WTC11 (cell line): ENCODE measurements at regions not wholly inside any gene's neighbourhood (a gene's known extent, or its start where the extent isn't known, plus 50 kb on each side); places are given as distances from the start of the nearest gene placed in this dataset.

ENCODE experiments used
- ATAC-seq: fragments of 200-7000 bp; cut with Tn5 transposase; 2 replicates; pipeline ENCODE4 v1.10.0; 2021; ENCODE audit warnings: mild to moderate bottlenecking, moderate library complexity
- CTCF ChIA-PET: fragments of 300-600 bp; sonication (Branson Sonifier 250); formaldehyde crosslinking; loops from one replicate; lab custom pipeline; 2021; ENCODE audit warnings: antibody characterized with exemption; lab: Charles Lee
- POLR2A ChIA-PET: fragments of 350-600 bp; sonication (Branson Sonifier 250); formaldehyde crosslinking; loops from one replicate; lab custom pipeline; 2021; ENCODE audit warnings: antibody characterized with exemption; lab: Charles Lee
- DNase-seq: peaks from one replicate; pipeline ENCODE4 v3.0.0; 2021; ENCODE audit warnings: low spot score
- H3K27ac Mint-ChIP-seq: 2 replicates; pipeline ENCODE4 v1.8.0; 2021; ENCODE audit warnings: mixed read lengths
- H3K27me3 Mint-ChIP-seq: 2 replicates; pipeline ENCODE4 v1.8.0; 2021; ENCODE audit warnings: low read depth, mild to moderate bottlenecking, moderate library complexity, mixed read lengths
- H3K36me3 Mint-ChIP-seq: 2 replicates; pipeline ENCODE4 v1.8.0; 2021; ENCODE audit warnings: mixed read lengths
- H3K4me1 Mint-ChIP-seq: 2 replicates; pipeline ENCODE4 v1.8.0; 2022; ENCODE audit warnings: mixed read lengths
- H3K4me3 Mint-ChIP-seq: 2 replicates; pipeline ENCODE4 v1.8.0; 2021; ENCODE audit warnings: mild to moderate bottlenecking, moderate library complexity, mixed read lengths
- H3K9me3 Mint-ChIP-seq: 2 replicates; pipeline ENCODE4 v1.8.0; 2021; ENCODE audit warnings: mixed read lengths
- CREB1 ChIP-seq: sonication (generic); formaldehyde crosslinking; IDR thresholded peaks from 2 replicates; pipeline ENCODE4 v1.8.0; 2023; ENCODE audit warnings: mild to moderate bottlenecking, missing genetic modification reagents
- ETV6 ChIP-seq: sonication (generic); formaldehyde crosslinking; IDR thresholded peaks from 2 replicates; pipeline ENCODE4 v1.8.1; 2022; ENCODE audit warnings: mild to moderate bottlenecking, missing genetic modification reagents
- GTF2I ChIP-seq: fragments of 250-450 bp; sonication (Bioruptor Pico); conservative IDR thresholded peaks from 2 replicates; pipeline ENCODE4 v1.4.0; 2021; ENCODE audit warnings: mild to moderate bottlenecking
- HMGA2 ChIP-seq: fragments of 250-450 bp; sonication (Bioruptor Pico); IDR thresholded peaks from 2 replicates; pipeline ENCODE4 v1.4.0; 2021; ENCODE audit warnings: mild to moderate bottlenecking, moderate library complexity
- JUN ChIP-seq: sonication (generic); formaldehyde crosslinking; IDR thresholded peaks from 2 replicates; pipeline ENCODE4 v1.8.0; 2023; ENCODE audit warnings: mild to moderate bottlenecking, missing genetic modification reagents
- MXD4 ChIP-seq: fragments of 250-450 bp; sonication (Bioruptor Pico); IDR thresholded peaks from 2 replicates; pipeline ENCODE4 v1.8.0; 2021; ENCODE audit warnings: mild to moderate bottlenecking, moderate library complexity, borderline replicate concordance
- SMAD3 ChIP-seq: sonication (generic); formaldehyde crosslinking; IDR thresholded peaks from 2 replicates; pipeline ENCODE4 v1.8.0; 2022; ENCODE audit warnings: missing genetic modification reagents, mild to moderate bottlenecking, borderline replicate concordance
- SMAD4 ChIP-seq: sonication (generic); formaldehyde crosslinking; IDR thresholded peaks from 2 replicates; pipeline ENCODE4 v1.8.0; 2022; ENCODE audit warnings: mild to moderate bottlenecking, missing genetic modification reagents
- SOX15 ChIP-seq: fragments of 250-450 bp; sonication (Bioruptor Pico); IDR thresholded peaks from 2 replicates; pipeline ENCODE4 v1.9.0; 2021; ENCODE audit warnings: mild to moderate bottlenecking
- ZNF423 ChIP-seq: fragments of 250-450 bp; sonication (Bioruptor Pico); IDR thresholded peaks from 2 replicates; pipeline ENCODE4 v2.1.2; 2022; ENCODE audit warnings: mild to moderate bottlenecking, moderate library complexity
- TF ChIP-seq, protein P1 (sequence below): sonication (generic); formaldehyde crosslinking; IDR thresholded peaks from 2 replicates; pipeline ENCODE4 v1.8.0; 2022; ENCODE audit warnings: missing genetic modification reagents
- TF ChIP-seq, protein P2 (sequence below): fragments of 250-450 bp; sonication (Bioruptor Pico); conservative IDR thresholded peaks from 2 replicates; pipeline ENCODE4 v1.9.0; 2021; ENCODE audit warnings: mild to moderate bottlenecking
- TF ChIP-seq, protein P3 (sequence below): sonication (generic); formaldehyde crosslinking; IDR thresholded peaks from 2 replicates; pipeline ENCODE4 v1.8.1; 2023; ENCODE audit warnings: mild to moderate bottlenecking, missing genetic modification reagents, moderate library complexity
- TF ChIP-seq, protein P4 (sequence below): sonication (generic); formaldehyde crosslinking; IDR thresholded peaks from 2 replicates; pipeline ENCODE4 v1.8.1; 2023; ENCODE audit warnings: mild to moderate bottlenecking, moderate library complexity, missing genetic modification reagents
- TF ChIP-seq, protein P5 (sequence below): sonication (generic); formaldehyde crosslinking; IDR thresholded peaks from 2 replicates; pipeline ENCODE4 v1.8.1; 2022; ENCODE audit warnings: mild to moderate bottlenecking, moderate library complexity, missing genetic modification reagents
- TF ChIP-seq, protein P6 (sequence below): fragments of 250-450 bp; sonication (Bioruptor Pico); IDR thresholded peaks from 2 replicates; pipeline ENCODE4 v1.8.0; 2021; ENCODE audit warnings: mild to moderate bottlenecking
- TF ChIP-seq, protein P7 (sequence below): fragments of 250-450 bp; sonication (Bioruptor Pico); IDR thresholded peaks from 2 replicates; pipeline ENCODE4 v1.9.0; 2021; ENCODE audit warnings: moderate library complexity, mild to moderate bottlenecking, inconsistent platforms, borderline replicate concordance

DNA sequence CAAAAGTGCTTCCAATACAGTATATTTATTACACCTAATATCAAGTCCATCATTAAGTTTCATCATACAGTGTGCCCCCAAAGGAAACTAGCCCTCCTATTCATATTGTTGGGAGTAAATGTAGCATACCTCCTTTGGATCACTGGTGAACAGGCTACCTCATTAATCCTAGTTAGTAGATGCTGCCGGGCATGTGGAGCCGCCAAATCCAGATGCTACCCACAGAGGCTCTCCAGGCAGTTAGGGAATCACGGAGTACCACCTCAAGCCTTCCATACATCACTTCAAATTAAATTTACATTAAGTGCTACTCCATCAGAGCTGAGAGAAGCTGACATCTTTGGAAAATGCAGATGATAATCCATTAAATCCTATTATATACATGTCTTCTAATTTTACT, 121.7 kb upstream of the FOXD3 start:
- TF ChIP-seq ETV6 (CRISPR knock-in tag), result no peak
- TF ChIP-seq, protein P1, sequence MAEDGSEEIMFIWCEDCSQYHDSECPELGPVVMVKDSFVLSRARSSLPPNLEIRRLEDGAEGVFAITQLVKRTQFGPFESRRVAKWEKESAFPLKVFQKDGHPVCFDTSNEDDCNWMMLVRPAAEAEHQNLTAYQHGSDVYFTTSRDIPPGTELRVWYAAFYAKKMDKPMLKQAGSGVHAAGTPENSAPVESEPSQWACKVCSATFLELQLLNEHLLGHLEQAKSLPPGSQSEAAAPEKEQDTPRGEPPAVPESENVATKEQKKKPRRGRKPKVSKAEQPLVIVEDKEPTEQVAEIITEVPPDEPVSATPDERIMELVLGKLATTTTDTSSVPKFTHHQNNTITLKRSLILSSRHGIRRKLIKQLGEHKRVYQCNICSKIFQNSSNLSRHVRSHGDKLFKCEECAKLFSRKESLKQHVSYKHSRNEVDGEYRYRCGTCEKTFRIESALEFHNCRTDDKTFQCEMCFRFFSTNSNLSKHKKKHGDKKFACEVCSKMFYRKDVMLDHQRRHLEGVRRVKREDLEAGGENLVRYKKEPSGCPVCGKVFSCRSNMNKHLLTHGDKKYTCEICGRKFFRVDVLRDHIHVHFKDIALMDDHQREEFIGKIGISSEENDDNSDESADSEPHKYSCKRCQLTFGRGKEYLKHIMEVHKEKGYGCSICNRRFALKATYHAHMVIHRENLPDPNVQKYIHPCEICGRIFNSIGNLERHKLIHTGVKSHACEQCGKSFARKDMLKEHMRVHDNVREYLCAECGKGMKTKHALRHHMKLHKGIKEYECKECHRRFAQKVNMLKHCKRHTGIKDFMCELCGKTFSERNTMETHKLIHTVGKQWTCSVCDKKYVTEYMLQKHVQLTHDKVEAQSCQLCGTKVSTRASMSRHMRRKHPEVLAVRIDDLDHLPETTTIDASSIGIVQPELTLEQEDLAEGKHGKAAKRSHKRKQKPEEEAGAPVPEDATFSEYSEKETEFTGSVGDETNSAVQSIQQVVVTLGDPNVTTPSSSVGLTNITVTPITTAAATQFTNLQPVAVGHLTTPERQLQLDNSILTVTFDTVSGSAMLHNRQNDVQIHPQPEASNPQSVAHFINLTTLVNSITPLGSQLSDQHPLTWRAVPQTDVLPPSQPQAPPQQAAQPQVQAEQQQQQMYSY (CRISPR knock-in tag), result no peak
- TF ChIP-seq, protein P2, sequence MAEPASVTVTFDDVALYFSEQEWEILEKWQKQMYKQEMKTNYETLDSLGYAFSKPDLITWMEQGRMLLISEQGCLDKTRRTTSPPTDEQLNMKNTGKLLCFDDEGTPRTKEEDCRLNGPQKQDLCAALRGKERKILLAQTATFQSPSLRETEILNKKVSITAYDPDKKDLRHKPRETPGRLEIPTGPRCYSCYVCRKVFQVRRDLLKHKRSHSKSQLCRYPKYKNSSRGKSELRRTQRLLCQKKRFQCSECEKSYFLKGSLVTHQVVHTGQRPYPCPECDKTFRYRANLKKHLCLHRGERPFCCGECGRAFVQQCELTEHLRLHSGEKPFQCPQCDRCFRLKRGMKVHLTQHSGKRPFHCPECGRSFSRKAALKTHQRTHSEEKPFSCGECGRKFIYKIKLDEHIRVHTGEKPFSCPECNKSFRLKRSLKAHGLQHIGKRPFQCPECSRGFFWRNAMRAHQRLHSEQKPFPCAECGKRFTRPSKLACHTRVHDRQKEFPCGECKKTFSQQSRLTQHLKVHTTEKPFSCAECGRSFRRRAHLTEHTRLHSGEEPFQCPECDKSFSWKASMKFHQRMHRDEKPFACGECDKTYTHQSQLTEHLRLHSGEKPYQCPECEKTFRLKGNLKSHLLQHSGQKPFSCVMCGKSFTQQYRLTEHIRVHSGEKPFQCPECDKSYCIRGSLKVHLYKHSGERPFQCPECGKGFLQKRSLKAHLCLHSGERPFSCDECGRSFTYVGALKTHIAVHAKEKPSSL (CRISPR knock-in tag), result no peak
- TF ChIP-seq, protein P3, sequence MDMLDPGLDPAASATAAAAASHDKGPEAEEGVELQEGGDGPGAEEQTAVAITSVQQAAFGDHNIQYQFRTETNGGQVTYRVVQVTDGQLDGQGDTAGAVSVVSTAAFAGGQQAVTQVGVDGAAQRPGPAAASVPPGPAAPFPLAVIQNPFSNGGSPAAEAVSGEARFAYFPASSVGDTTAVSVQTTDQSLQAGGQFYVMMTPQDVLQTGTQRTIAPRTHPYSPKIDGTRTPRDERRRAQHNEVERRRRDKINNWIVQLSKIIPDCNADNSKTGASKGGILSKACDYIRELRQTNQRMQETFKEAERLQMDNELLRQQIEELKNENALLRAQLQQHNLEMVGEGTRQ (CRISPR knock-in tag), result no peak
- TF ChIP-seq, protein P4, sequence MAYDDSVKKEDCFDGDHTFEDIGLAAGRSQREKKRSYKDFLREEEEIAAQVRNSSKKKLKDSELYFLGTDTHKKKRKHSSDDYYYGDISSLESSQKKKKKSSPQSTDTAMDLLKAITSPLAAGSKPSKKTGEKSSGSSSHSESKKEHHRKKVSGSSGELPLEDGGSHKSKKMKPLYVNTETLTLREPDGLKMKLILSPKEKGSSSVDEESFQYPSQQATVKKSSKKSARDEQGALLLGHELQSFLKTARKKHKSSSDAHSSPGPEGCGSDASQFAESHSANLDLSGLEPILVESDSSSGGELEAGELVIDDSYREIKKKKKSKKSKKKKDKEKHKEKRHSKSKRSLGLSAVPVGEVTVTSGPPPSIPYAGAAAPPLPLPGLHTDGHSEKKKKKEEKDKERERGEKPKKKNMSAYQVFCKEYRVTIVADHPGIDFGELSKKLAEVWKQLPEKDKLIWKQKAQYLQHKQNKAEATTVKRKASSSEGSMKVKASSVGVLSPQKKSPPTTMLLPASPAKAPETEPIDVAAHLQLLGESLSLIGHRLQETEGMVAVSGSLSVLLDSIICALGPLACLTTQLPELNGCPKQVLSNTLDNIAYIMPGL, result no peak
- TF ChIP-seq, protein P5, sequence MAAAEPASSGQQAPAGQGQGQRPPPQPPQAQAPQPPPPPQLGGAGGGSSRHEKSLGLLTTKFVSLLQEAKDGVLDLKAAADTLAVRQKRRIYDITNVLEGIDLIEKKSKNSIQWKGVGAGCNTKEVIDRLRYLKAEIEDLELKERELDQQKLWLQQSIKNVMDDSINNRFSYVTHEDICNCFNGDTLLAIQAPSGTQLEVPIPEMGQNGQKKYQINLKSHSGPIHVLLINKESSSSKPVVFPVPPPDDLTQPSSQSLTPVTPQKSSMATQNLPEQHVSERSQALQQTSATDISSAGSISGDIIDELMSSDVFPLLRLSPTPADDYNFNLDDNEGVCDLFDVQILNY (CRISPR knock-in tag), result no peak
- no peak for TF ChIP-seq HMGA2 (CRISPR knock-in tag)
- TF ChIP-seq MXD4 (CRISPR knock-in tag), result no peak
- TF ChIP-seq GTF2I (CRISPR knock-in tag), result no peak
- no peak for TF ChIP-seq SOX15
- TF ChIP-seq, protein P6, sequence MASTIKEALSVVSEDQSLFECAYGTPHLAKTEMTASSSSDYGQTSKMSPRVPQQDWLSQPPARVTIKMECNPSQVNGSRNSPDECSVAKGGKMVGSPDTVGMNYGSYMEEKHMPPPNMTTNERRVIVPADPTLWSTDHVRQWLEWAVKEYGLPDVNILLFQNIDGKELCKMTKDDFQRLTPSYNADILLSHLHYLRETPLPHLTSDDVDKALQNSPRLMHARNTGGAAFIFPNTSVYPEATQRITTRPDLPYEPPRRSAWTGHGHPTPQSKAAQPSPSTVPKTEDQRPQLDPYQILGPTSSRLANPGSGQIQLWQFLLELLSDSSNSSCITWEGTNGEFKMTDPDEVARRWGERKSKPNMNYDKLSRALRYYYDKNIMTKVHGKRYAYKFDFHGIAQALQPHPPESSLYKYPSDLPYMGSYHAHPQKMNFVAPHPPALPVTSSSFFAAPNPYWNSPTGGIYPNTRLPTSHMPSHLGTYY (CRISPR knock-in tag), result no peak
- no peak for TF ChIP-seq SMAD4 (CRISPR knock-in tag)
- TF ChIP-seq ZNF423 (CRISPR knock-in tag), result no peak
- TF ChIP-seq JUN (CRISPR knock-in tag), result no peak
- TF ChIP-seq CREB1 (CRISPR knock-in tag), result no peak
- TF ChIP-seq SMAD3 (CRISPR knock-in tag), result no peak
- TF ChIP-seq, protein P7, sequence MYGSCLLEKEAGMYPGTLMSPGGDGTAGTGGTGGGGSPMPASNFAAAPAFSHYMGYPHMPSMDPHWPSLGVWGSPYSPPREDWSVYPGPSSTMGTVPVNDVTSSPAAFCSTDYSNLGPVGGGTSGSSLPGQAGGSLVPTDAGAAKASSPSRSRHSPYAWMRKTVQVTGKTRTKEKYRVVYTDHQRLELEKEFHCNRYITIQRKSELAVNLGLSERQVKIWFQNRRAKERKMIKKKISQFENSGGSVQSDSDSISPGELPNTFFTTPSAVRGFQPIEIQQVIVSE (CRISPR knock-in tag), result no peak
- ChIA-PET POLR2A (no interaction called here), CTCF (no interaction called here)
- Mint-ChIP-seq H3K4me3 (no peak overlapping the region), H3K27ac (no peak overlapping the region), H3K9me3 (peaks cover 9% of the 10 kb centered on the region), H3K4me1 (peaks cover 31% of the 10 kb centered on the region), H3K27me3 (peaks cover 76% of the 10 kb centered on the region), H3K36me3 (peaks cover 8% of the 10 kb centered on the region)
- DNase-seq (no peak), ATAC-seq (no peak)
